ENCODE measurements at regions not wholly inside any gene's neighbourhood (a gene's known extent, or its start where the extent isn't known, plus 50 kb on each side); places are given as distances from the start of the nearest gene placed in this dataset.

DNA sequence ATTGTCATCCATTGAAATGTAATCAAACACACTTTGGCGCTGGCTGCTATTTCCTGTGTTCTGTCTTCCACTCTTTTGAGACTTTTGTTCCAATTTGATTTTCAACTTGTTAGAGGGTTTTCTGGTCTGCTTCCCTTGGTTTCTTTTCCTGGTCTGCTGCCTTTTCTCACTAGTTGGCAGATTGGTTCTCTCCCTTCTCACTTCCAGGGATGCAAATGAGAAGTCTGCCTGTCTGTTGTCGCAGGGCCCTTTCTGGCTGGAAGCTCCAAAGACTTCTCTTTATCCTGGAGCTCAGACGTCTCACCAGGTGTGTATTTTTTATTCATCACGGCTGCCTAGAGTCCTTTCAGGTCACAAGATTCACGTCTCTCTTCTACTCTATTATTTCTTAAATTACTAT is 84.0 kb downstream of the RPS6KA4 start:
- no peak for TF ChIP-seq EZH2 (IDR thresholded peaks at IDR 0.05; ENCODE audit: borderline replicate concordance, low read length)
- TF ChIP-seq, protein P1, sequence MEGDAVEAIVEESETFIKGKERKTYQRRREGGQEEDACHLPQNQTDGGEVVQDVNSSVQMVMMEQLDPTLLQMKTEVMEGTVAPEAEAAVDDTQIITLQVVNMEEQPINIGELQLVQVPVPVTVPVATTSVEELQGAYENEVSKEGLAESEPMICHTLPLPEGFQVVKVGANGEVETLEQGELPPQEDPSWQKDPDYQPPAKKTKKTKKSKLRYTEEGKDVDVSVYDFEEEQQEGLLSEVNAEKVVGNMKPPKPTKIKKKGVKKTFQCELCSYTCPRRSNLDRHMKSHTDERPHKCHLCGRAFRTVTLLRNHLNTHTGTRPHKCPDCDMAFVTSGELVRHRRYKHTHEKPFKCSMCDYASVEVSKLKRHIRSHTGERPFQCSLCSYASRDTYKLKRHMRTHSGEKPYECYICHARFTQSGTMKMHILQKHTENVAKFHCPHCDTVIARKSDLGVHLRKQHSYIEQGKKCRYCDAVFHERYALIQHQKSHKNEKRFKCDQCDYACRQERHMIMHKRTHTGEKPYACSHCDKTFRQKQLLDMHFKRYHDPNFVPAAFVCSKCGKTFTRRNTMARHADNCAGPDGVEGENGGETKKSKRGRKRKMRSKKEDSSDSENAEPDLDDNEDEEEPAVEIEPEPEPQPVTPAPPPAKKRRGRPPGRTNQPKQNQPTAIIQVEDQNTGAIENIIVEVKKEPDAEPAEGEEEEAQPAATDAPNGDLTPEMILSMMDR (IDR thresholded peaks at IDR 0.05; ENCODE audit: low read length) = no peak
